ENCODE measurements at regions not wholly inside any gene's neighbourhood (a gene's known extent, or its start where the extent isn't known, plus 50 kb on each side); places are given as distances from the start of the nearest gene placed in this dataset.
A peak's percentile ranks its signal among the peaks of the same experiment; 100 is the strongest.

DNA sequence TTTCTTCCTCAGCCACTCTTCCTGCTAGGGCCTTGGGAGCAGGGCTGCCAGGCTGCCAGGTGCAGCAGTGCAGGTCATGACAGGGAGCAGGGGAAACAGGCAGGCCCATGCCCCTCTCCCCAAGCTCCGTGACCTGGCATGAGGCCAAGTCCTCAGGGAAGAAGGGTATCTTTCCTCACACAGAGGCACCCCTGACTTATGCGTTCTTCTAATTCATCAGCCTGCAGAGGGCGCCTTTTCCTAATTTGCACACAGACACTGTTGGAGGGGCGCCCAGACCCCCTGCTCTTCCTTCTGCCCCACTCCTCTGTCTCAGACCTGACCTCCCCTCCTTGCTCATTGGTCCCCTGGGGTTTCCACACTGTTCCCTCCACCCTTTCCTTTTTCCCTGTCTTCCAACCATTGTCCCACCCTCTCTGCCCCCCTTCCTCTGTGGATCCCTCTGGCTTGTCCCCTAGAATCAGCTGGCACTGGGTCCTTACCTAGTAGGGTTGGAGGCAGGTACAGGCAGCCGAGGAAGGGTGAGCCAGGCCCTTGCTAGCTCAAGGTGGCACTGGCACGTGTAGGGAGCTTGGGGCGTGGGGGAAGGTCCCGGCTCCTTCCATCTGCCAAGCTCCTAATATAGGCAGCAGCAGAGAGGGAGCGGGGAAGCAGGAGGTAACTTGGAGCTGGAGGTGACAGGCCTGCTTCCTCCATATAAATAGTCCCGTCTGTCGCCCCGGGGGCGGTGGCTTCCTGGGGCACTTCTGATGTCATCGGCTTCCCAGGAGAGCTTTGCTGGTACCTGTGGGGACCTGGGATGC, 154.9 kb upstream of the MLN start:
- TF ChIP-seq, protein P1, sequence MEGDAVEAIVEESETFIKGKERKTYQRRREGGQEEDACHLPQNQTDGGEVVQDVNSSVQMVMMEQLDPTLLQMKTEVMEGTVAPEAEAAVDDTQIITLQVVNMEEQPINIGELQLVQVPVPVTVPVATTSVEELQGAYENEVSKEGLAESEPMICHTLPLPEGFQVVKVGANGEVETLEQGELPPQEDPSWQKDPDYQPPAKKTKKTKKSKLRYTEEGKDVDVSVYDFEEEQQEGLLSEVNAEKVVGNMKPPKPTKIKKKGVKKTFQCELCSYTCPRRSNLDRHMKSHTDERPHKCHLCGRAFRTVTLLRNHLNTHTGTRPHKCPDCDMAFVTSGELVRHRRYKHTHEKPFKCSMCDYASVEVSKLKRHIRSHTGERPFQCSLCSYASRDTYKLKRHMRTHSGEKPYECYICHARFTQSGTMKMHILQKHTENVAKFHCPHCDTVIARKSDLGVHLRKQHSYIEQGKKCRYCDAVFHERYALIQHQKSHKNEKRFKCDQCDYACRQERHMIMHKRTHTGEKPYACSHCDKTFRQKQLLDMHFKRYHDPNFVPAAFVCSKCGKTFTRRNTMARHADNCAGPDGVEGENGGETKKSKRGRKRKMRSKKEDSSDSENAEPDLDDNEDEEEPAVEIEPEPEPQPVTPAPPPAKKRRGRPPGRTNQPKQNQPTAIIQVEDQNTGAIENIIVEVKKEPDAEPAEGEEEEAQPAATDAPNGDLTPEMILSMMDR (IDR thresholded peaks at IDR 0.05; ENCODE audit: low read depth, low read length), result peak; percentile 21
- in situ Hi-C loops (cut with HindIII; ENCODE audit: low sequenced_read_pairs), result no loop called here
- H3K4me3 ChIP-seq (ENCODE audit: low read depth, low read length), result no peak overlapping the region
- no peak for DNase-seq (ENCODE audit: low read depth, low spot score)

DNA sequence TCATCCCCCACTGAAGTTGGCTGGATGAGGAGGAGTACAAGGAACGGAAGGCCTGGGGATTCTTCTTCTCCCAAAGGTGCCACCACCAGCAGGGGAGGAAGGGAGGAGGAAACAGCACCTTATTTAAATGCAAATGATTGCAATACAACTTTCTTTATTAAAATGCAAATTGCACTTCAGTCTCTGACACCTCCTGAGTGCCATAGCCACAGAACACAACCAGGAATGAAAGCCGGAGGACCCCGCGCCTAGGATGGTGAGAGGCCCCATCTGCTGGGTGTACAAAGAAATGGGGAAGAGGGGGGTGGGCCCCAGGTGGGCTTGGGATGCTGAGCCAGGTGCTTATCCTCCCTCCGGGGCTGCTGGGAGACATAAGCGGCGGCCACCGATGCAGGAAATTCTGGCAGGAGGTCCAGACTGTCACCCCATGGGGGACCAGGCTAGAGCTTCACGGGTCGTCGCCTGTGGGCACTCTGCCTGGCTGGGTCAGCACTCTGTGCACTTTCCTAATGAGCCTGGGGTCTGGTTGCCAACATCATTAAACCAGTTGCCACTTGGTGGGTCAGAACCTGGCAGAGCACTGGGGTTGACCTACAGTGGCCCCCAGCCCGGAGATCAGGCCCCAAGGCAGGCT, 154.2 kb upstream of the MLN start:
- in situ Hi-C loops (cut with HindIII; ENCODE audit: low sequenced_read_pairs), result no loop called here
- H3K4me3 ChIP-seq (ENCODE audit: low read depth, low read length), result no peak overlapping the region
- no peak for DNase-seq (ENCODE audit: low read depth, low spot score)
- TF ChIP-seq, protein P1 (IDR thresholded peaks at IDR 0.05; ENCODE audit: low read depth, low read length), result no peak

DNA sequence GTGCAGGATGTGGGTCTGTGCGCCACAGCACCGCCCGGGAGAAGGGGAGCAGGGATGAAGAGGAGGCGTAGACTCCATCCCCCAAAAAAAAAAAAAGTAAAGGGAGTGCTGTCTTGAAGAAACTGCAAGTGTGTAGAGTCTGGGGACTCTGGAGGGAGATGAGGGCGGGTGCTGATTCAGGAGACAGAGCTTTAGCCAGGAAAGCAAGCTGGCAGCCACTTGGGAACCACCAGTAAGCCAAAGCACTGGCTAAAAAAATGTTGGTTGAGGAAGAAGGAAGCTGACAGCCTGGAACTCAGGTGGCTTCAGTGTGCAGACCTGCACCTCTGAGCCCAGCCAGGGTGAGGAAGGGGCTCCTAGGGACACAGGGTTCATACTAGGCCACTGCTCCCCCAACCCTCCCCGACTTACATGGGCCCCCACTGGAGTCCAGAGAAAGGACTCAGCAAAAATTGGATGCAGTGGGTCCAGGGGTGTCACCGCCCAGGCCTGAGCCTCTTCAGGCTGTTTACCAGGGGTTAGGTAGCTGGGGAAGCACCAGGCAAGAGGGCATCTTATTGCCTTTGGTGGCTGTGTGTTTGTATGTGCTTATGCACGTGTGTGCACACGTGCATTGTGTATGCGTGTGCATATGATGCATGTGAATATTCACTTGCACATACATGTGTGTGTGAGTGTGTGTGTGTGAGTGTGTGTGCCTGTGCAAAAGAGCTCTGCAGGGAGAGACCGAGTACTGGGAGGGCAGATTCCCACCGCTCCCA, 153.5 kb upstream of the MLN start:
- TF ChIP-seq, protein P1 (IDR thresholded peaks at IDR 0.05; ENCODE audit: low read depth, low read length), result no peak
- in situ Hi-C loops (cut with HindIII; ENCODE audit: low sequenced_read_pairs), result no loop called here

DNA sequence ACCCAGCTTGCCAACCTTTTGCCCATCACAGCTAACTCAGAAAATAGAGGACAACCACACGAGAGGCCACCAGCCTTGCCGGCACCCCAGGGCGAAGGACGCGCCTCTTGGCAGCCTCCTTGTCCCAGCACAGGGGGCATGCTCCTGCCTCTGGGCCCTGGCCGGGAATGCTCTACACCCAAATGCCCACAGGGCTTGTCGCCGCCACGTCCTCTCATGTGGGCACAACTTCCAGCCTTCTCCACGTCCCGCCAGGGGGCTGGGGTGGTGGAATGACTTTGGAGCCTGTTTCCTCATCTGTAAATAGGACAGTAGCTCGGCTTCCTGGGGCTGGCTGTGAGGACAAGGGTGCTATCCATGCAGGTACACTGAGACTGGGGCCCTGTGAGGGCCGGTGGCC, 152.4 kb upstream of the MLN start:
- TF ChIP-seq, protein P1 (IDR thresholded peaks at IDR 0.05; ENCODE audit: low read depth, low read length), result no peak
- in situ Hi-C loops (cut with HindIII; ENCODE audit: low sequenced_read_pairs), result no loop called here
- no peak for DNase-seq (ENCODE audit: low read depth, low spot score)
- H3K4me3 ChIP-seq (ENCODE audit: low read depth, low read length), result no peak overlapping the region

More for the DNA sequence above, 153.5 kb upstream of the MLN start:
- no peak overlapping the region for H3K4me3 ChIP-seq (ENCODE audit: low read depth, low read length)
- DNase-seq (ENCODE audit: low read depth, low spot score), result no peak

DNA sequence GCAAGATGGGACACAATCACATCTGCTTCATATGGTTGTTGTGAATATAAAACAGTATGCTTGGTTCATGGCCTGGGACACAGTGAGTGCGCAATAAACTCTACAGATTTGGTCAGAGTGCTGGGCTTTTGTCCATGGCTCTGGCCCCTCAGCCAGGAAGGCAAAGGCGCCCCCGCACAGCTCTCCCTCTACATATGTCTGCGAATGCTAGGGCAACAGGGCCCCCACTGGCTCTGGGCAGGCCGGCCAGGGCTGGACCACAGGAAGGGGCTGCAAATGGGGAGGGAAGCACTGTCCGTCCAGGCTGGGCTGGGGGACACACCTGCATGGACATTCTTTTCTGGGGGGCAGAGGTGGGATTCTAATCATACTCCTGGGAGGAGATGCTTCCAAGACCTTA, 151.8 kb upstream of the MLN start:
- H3K4me3 ChIP-seq (ENCODE audit: low read depth, low read length), result no peak overlapping the region
- TF ChIP-seq, protein P1 (IDR thresholded peaks at IDR 0.05; ENCODE audit: low read depth, low read length), result no peak
- DNase-seq (ENCODE audit: low read depth, low spot score), result no peak
- in situ Hi-C loops (cut with HindIII; ENCODE audit: low sequenced_read_pairs), result no loop called here

DNA sequence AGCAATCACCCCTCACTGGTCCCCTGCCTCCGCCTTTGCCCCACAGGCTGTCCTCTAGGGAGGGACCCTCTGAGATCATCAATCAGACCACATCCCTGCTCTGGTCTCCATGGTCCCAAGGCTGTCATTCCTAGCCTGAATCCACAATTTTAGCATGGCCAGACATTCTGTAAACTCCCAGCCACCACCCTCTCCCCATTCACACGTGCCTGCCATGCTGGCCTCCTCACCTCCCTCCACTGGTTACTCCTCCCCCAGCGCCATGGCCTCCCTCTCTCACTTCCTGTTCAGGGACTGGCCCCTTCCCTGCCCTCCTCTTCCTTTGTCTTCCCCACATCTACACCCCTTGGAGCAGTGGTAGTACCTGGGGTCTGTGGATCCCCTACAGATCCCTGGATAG, 150.7 kb upstream of the MLN start:
- no peak for DNase-seq (ENCODE audit: low read depth, low spot score)
- TF ChIP-seq, protein P1 (IDR thresholded peaks at IDR 0.05; ENCODE audit: low read depth, low read length), result no peak
- in situ Hi-C loops (cut with HindIII; ENCODE audit: low sequenced_read_pairs), result no loop called here
- no peak overlapping the region for H3K4me3 ChIP-seq (ENCODE audit: low read depth, low read length)
